B cell (primary cell): ENCODE measurements at regions not wholly inside any gene's neighbourhood (a gene's known extent, or its start where the extent isn't known, plus 50 kb on each side); places are given as distances from the start of the nearest gene placed in this dataset.

Experiments used
- ATAC-seq: fragments of 200-7000 bp; cut with Tn5 transposase; one replicate; pipeline ENCODE4 v1.10.0; 2021; ENCODE audit warnings: low read depth, mild to moderate bottlenecking, moderate number of reproducible peaks, moderate library complexity
- CTCF ChIA-PET: fragments of 350-600 bp; sonication (Branson Sonifier 250); formaldehyde crosslinking; loops from one replicate; lab custom pipeline; 2021; ENCODE audit warnings: antibody characterized with exemption, inconsistent platforms; lab: Charles Lee
- POLR2A ChIA-PET: fragments of 350-600 bp; sonication (Branson Sonifier 250); formaldehyde crosslinking; loops from one replicate; lab custom pipeline; 2021; ENCODE audit warnings: antibody characterized with exemption; lab: Charles Lee
- DNase-seq: peaks from one replicate; pipeline ENCODE4 v3.0.0; 2013
- H2AFZ ChIP-seq: 2 replicates; pipeline ENCODE4 v1.6.1; 2012; ENCODE audit warnings: mild to moderate bottlenecking, low read depth, low read length; ENCODE audit not compliant: insufficient read depth, poor library complexity, severe bottlenecking
- H3K27ac ChIP-seq, 2 donors: 1 replicate in 1 of 2; 2 replicates in 1 of 2; pipeline ENCODE4 v1.5.1; 2012 to 2013; ENCODE audit warnings: low read length in 2 of 2, mild to moderate bottlenecking in 2 of 2, moderate library complexity in 1 of 2
- H3K27me3 ChIP-seq, 4 experiments: fragments of 200-600 bp in 1 of 4; sonication (generic) in 1 of 4; replicated peaks in 1 of 4; 1 replicate in 2 of 4; 2 replicates in 2 of 4; pipeline versions ENCODE4 v1.6.1 to v1.7.0; 2013 to 2016; ENCODE audit warnings: low read length in 3 of 4, mild to moderate bottlenecking in 2 of 4, mixed read lengths in 1 of 4, moderate library complexity in 1 of 4; ENCODE audit not compliant: insufficient read depth in 4 of 4, control insufficient read depth in 3 of 4; ENCODE audit errors: control extremely low read depth in 1 of 4
- H3K36me3 ChIP-seq, 2 experiments: replicated peaks in 1 of 2; 1 replicate in 1 of 2; 2 replicates in 1 of 2; pipeline versions ENCODE4 v1.6.1 to v1.7.1; 2013; ENCODE audit warnings: low read length in 1 of 2; ENCODE audit not compliant: insufficient read depth in 2 of 2, control insufficient read depth in 1 of 2; ENCODE audit errors: control extremely low read depth in 1 of 2, extremely low read depth in 1 of 2
- H3K4me1 ChIP-seq, 2 donors: fragments of 200-600 bp in 1 of 2; sonication (generic) in 1 of 2; 1 replicate in 1 of 2; 2 replicates in 1 of 2; pipeline versions ENCODE4 v1.5.1 to v1.6.1; 2013 to 2017; ENCODE audit warnings: low read length in 2 of 2; ENCODE audit not compliant: control insufficient read depth in 2 of 2, insufficient read depth in 2 of 2
- H3K4me2 ChIP-seq: replicated peaks from 2 replicates; pipeline ENCODE3; 2012; ENCODE audit warnings: mild to moderate bottlenecking, low read depth, low read length; ENCODE audit not compliant: poor library complexity, severe bottlenecking
- H3K4me3 ChIP-seq, 5 experiments: fragments of 200-600 bp in 1 of 5; sonication (generic) in 1 of 5; 1 replicate in 3 of 5; 2 replicates in 2 of 5; pipeline versions ENCODE4 v1.5.1 to v1.7.0; 2011 to 2016; ENCODE audit warnings: low read length in 4 of 5, mild to moderate bottlenecking in 4 of 5, low read depth in 2 of 5, control low read depth in 1 of 5, moderate library complexity in 1 of 5; ENCODE audit not compliant: insufficient read depth in 1 of 5; ENCODE audit errors: control extremely low read depth in 1 of 5, extremely low read depth in 1 of 5
- H3K79me2 ChIP-seq: fragments of 200-600 bp; sonication (generic); one replicate; pipeline ENCODE4 v1.6.0; 2016; ENCODE audit warnings: low read length; ENCODE audit not compliant: control insufficient read depth, insufficient read depth
- H3K9ac ChIP-seq: fragments of 200-600 bp; sonication (generic); 2 replicates; pipeline ENCODE4 v1.6.1; 2017; ENCODE audit warnings: mild to moderate bottlenecking, low read length, moderate library complexity
- H3K9me3 ChIP-seq, 3 donors: one replicate each; pipeline versions ENCODE4 v1.6.1 to v1.7.1; 2013; ENCODE audit warnings: low read length in 2 of 3; ENCODE audit not compliant: control insufficient read depth in 2 of 3, insufficient read depth in 1 of 3; ENCODE audit errors: control extremely low read depth in 1 of 3
- H4K20me1 ChIP-seq: 2 replicates; pipeline ENCODE4 v1.6.0; 2012; ENCODE audit warnings: mild to moderate bottlenecking, low read length; ENCODE audit not compliant: insufficient read depth, control insufficient read depth, poor library complexity, severe bottlenecking
- H3K27ac Mint-ChIP-seq: one replicate; pipeline ENCODE4 v1.8.0; 2021; ENCODE audit warnings: mixed read lengths
- H3K27me3 Mint-ChIP-seq: one replicate; pipeline ENCODE4 v1.8.0; 2021; ENCODE audit warnings: mixed read lengths
- H3K4me1 Mint-ChIP-seq: one replicate; pipeline ENCODE4 v1.8.0; 2021; ENCODE audit warnings: mixed read lengths
- H3K4me3 Mint-ChIP-seq: one replicate; pipeline ENCODE4 v1.8.0; 2021; ENCODE audit warnings: mixed read lengths
- H3K9me3 Mint-ChIP-seq: one replicate; pipeline ENCODE4 v1.8.0; 2022; ENCODE audit warnings: mixed read lengths; ENCODE audit not compliant: insufficient read depth
- EZH2 ChIP-seq: IDR thresholded peaks from 2 replicates; pipeline ENCODE4 v1.6.1; 2012; ENCODE audit warnings: borderline replicate concordance, low read depth, mild to moderate bottlenecking, moderate library complexity, low read length; ENCODE audit not compliant: insufficient read depth, poor library complexity, severe bottlenecking
- WGBS: methylation state at CpG from one replicate; pipeline ENCODE4 v1.1.5; 2013; ENCODE audit warnings: missing lambda C conversion rate; ENCODE audit not compliant: insufficient coverage; 5-methylcytosine and 5-hydroxymethylcytosine counted together
- intact Hi-C: fragments of 100-400 bp; cut with micrococcal nuclease; formaldehyde crosslinking; loops from one replicate; pipeline ENCODE4 v1.10.0; 2022
- TF ChIP-seq, protein P1 (sequence below): fragments of 200-600 bp; IDR thresholded peaks from one replicate; pipeline ENCODE4 v1.8.0; 2022; ENCODE audit warnings: antibody characterized with exemption, mild to moderate bottlenecking

DNA sequence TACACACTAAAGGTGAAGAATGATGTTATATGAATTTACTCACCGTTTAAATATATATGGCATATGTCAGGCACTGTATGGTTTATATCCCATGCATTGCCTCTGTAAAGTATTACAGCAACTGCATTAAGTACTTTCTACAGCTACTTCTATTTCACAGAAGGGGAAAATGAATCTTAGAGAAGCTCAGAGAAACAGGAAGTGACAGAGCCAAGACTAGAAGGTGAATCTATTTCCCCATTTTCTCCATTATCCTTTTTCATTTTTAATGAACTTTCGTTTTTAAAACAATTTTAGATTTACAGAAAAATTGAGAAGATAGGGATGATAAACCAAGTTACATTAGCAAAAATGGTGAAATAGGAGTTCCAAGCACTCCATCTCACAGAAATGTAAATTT lies 863.3 kb downstream of the UQCRFS1 start:
- Histone ChIP-seq H3K36me3 (no peaks in the 10 kb centered on the region), H3K9ac (no peak overlapping the region), H3K27me3 (no peaks in the 10 kb centered on the region), H2AFZ (no peak overlapping the region), H3K4me1 (no peaks in the 10 kb centered on the region), H3K4me3 (peak overlapping the region in 1 of 5 experiments; percentile 23), H4K20me1 (no peaks in the 10 kb centered on the region), H3K4me2 (no peak overlapping the region), H3K27ac (no peak overlapping the region), H3K9me3 (peaks cover 0 to 25% (median 5%) of the 10 kb centered on the region in 3 donors), H3K79me2 (no peaks in the 10 kb centered on the region)
- Mint-ChIP-seq H3K4me3 (no peak overlapping the region), H3K4me1 (no peaks in the 10 kb centered on the region), H3K27ac (no peak overlapping the region), H3K27me3 (no peaks in the 10 kb centered on the region), H3K9me3 (no peaks in the 10 kb centered on the region)
- TF ChIP-seq, protein P1, sequence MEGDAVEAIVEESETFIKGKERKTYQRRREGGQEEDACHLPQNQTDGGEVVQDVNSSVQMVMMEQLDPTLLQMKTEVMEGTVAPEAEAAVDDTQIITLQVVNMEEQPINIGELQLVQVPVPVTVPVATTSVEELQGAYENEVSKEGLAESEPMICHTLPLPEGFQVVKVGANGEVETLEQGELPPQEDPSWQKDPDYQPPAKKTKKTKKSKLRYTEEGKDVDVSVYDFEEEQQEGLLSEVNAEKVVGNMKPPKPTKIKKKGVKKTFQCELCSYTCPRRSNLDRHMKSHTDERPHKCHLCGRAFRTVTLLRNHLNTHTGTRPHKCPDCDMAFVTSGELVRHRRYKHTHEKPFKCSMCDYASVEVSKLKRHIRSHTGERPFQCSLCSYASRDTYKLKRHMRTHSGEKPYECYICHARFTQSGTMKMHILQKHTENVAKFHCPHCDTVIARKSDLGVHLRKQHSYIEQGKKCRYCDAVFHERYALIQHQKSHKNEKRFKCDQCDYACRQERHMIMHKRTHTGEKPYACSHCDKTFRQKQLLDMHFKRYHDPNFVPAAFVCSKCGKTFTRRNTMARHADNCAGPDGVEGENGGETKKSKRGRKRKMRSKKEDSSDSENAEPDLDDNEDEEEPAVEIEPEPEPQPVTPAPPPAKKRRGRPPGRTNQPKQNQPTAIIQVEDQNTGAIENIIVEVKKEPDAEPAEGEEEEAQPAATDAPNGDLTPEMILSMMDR = no peak
- no peak for TF ChIP-seq EZH2
- ATAC-seq (no peak), DNase-seq (no peak)
- CTCF ChIA-PET = no interaction called here
- POLR2A ChIA-PET = no interaction called here
- WGBS = no CpG with 5 or more reads among the region's 2 CpGs
- intact Hi-C loops = no loop called here

DNA sequence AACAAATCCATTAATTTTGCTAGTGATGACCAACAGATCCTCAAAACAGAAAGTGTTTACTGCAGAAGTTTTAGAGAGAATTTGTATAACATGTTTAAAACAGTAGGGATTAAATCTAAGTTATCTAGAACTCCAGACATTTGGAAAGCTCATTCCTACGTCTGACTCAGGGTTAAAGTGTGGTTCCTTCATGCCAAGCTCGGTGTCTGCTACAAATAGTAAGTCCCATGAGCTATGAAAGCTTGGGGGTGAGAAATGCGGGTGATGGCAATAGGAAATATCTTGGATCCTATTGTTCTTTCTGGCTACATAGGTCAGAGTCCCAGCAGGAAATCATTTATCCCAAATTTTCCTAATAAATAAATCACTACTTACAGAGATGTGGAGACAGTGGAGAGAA lies 867.1 kb downstream of the UQCRFS1 start:
- Histone ChIP-seq H3K27ac (no peak overlapping the region), H3K79me2 (no peaks in the 10 kb centered on the region), H3K4me2 (no peak overlapping the region), H3K9me3 (peaks cover 0 to 12% (median 3%) of the 10 kb centered on the region in 3 donors), H3K4me1 (no peaks in the 10 kb centered on the region), H3K9ac (no peak overlapping the region), H4K20me1 (no peaks in the 10 kb centered on the region), H2AFZ (no peak overlapping the region), H3K4me3 (no peak overlapping the region), H3K27me3 (no peaks in the 10 kb centered on the region), H3K36me3 (no peaks in the 10 kb centered on the region)
- Mint-ChIP-seq H3K27me3 (no peaks in the 10 kb centered on the region), H3K27ac (no peak overlapping the region), H3K4me3 (no peak overlapping the region), H3K4me1 (no peaks in the 10 kb centered on the region), H3K9me3 (no peaks in the 10 kb centered on the region)
- POLR2A ChIA-PET = no interaction called here
- TF ChIP-seq, protein P1 = no peak
- TF ChIP-seq EZH2 = no peak
- intact Hi-C loops = no loop called here
- ATAC-seq (no peak), DNase-seq (no peak)
- CTCF ChIA-PET = no interaction called here
- WGBS = 54% methylated on average over 2 of the region's 3 CpGs
